Uterus (tissue), 3 donors: ENCODE measurements at regions not wholly inside any gene's neighbourhood (a gene's known extent, or its start where the extent isn't known, plus 50 kb on each side); places are given as distances from the start of the nearest gene placed in this dataset.

Experiments used
- DNase-seq, 2 donors: peaks; one replicate each; pipeline ENCODE4 v3.0.0-alpha.2; 2019 to 2020
- H3K27ac ChIP-seq, 2 donors: fragments of 200-600 bp; sonication (generic); 1 replicate in 1 of 2; 2 replicates in 1 of 2; pipeline ENCODE4 v1.5.1; 2016 to 2018
- H3K27me3 ChIP-seq, 2 donors: fragments of 200-600 bp; sonication (generic); one replicate each; pipeline ENCODE4 v1.5.1; 2018 to 2019; ENCODE audit warnings: control low read depth in 1 of 2
- H3K36me3 ChIP-seq, 2 donors: fragments of 200-600 bp; sonication (generic); one replicate each; pipeline ENCODE4 v1.5.1; 2019; ENCODE audit warnings: control low read depth in 1 of 2
- H3K4me1 ChIP-seq, 2 donors: fragments of 200-600 bp; sonication (generic); one replicate each; pipeline ENCODE4 v1.5.1; 2018 to 2019; ENCODE audit warnings: control low read depth in 1 of 2
- H3K4me3 ChIP-seq, 2 donors: fragments of 200-600 bp; sonication (generic); 1 replicate in 1 of 2; 2 replicates in 1 of 2; pipeline ENCODE4 v1.5.1; 2018 to 2019; ENCODE audit warnings: mild to moderate bottlenecking in 1 of 2
- H3K9me3 ChIP-seq, 2 donors: fragments of 200-600 bp; sonication (generic); one replicate each; pipeline ENCODE4 v1.5.1; 2019; ENCODE audit warnings: control low read depth in 1 of 2
- POLR2A ChIP-seq, 2 donors: fragments of 450-650 bp; IDR thresholded peaks; one replicate each; pipeline ENCODE4 v1.6.1; 2016; ENCODE audit warnings: antibody characterized with exemption in 2 of 2, mild to moderate bottlenecking in 1 of 2, moderate library complexity in 1 of 2
- intact Hi-C: fragments of 100-400 bp; cut with DNase I; formaldehyde crosslinking; loops from one replicate; pipeline ENCODE4 v1.15.1; 2023; ENCODE audit warnings: low total_unique reads
- TF ChIP-seq, protein P1 (sequence below), 4 experiments: fragments of 200-600 bp in 2 of 4; fragments of 450-650 bp in 2 of 4; sonication (generic) in 2 of 4; IDR thresholded peaks; one replicate each; pipeline ENCODE4 v1.5.1; 2016 to 2019; ENCODE audit warnings: antibody characterized with exemption in 4 of 4, mild to moderate bottlenecking in 2 of 4, moderate library complexity in 1 of 4
- donor health status: DM: yes; HTN: yes; CAD: no.

DNA sequence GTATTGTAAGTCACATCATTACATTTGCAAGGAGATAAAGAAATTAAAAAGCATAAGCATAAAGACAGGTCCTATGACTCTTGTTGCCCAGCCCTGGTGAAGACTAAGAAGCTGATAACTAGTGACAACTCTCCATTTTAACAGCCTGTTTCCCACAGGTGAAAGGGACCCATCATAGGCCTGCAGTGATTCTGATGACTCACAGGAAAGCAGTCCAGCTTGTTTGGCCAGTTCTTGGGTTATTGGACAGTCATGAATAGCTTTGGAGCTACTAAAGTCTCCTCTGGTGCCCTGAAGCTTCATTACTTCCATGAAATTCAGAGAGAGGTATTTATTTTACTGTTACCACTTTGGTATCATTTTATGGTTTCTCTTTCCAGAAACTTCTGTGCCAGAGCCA lies 55.5 kb upstream of the DYRK2 start:
- intact Hi-C loops: no loop called here
- no peak for DNase-seq
- no peak overlapping the region for H3K4me3 ChIP-seq

DNA sequence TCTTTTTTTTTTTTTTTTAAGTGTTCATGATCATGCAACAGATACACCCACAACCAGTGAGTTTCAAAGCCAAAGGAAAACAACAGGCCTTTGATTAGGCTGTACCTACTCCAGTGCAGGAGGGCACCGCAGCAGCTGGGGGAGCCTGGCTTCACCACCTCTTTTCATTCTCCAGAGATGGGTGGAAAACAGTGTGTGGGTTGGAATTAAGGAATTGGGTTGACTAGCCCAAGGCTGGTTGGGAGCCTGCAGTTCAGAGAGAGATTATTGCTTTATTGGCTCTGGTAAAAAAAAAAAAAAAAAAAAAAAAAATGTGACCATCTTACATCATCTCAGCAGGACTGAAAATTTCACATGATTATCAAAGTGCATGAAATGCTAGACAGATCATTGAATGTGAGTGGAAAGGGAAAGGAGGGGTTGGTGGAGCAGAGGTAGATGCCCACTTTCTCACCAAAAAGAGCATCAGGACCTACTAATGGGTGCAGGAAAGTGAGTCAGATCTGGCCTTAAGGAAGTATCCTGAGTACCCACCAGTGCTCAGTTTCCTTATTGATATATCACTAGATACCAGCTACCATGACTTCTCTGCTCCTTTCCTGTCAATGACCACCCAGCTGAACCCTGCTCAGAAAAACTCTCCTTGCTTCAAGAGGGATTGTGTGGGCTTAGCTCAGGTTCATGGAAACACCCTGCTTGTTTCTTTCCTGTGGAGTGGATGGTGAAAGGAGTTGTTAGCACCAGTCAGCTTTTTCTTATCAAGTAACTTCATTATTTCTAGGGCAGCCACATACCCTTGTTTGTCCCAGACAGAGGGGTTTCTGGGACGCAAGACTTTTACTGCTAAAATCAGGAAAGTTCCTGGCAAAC lies 54.8 kb upstream of the DYRK2 start:
- TF ChIP-seq, protein P1, sequence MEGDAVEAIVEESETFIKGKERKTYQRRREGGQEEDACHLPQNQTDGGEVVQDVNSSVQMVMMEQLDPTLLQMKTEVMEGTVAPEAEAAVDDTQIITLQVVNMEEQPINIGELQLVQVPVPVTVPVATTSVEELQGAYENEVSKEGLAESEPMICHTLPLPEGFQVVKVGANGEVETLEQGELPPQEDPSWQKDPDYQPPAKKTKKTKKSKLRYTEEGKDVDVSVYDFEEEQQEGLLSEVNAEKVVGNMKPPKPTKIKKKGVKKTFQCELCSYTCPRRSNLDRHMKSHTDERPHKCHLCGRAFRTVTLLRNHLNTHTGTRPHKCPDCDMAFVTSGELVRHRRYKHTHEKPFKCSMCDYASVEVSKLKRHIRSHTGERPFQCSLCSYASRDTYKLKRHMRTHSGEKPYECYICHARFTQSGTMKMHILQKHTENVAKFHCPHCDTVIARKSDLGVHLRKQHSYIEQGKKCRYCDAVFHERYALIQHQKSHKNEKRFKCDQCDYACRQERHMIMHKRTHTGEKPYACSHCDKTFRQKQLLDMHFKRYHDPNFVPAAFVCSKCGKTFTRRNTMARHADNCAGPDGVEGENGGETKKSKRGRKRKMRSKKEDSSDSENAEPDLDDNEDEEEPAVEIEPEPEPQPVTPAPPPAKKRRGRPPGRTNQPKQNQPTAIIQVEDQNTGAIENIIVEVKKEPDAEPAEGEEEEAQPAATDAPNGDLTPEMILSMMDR (IDR thresholded peaks at IDR 0.05): no peak
- no peak for TF ChIP-seq POLR2A (IDR thresholded peaks at IDR 0.05)
- Histone ChIP-seq H3K4me1 (no peaks in the 10 kb centered on the region), H3K27me3 (no peaks in the 10 kb centered on the region), H3K36me3 (no peaks in the 10 kb centered on the region), H3K9me3 (no peaks in the 10 kb centered on the region), H3K27ac (no peak overlapping the region), H3K4me3 (no peak overlapping the region)
- no peak for DNase-seq
- intact Hi-C loops: no loop called here

More for the DNA sequence above, 55.5 kb upstream of the DYRK2 start:
- Histone ChIP-seq H3K27ac (peak overlapping the region in 1 of 2 donors; percentile 7), H3K27me3 (no peaks in the 10 kb centered on the region), H3K36me3 (no peaks in the 10 kb centered on the region), H3K9me3 (no peaks in the 10 kb centered on the region), H3K4me1 (no peaks in the 10 kb centered on the region)
- TF ChIP-seq POLR2A (IDR thresholded peaks at IDR 0.05): no peak
- TF ChIP-seq, protein P1 (IDR thresholded peaks at IDR 0.05): no peak

DNA sequence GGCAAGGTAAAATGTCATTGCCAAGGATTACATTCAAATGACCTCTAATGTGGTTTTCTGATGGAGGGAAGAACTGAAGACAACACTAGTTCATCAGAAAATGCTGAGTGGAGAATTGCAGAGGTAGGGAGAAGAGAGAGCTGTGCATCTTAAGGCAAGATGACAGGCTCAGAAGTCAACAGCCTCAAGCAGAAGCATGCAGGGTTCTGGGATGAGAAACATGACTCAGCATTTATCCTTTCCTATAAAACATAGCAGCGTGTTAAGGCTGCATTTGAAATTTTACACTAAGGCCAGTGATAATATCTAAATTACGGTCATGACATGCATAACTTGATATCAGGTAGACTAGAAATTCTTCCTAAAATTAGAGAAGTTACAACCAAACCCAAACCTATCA lies 53.7 kb upstream of the DYRK2 start:
- TF ChIP-seq POLR2A (IDR thresholded peaks at IDR 0.05): no peak
- TF ChIP-seq, protein P1 (IDR thresholded peaks at IDR 0.05): no peak
- no peak overlapping the region for H3K27ac ChIP-seq
- no peaks in the 10 kb centered on the region for H3K27me3 ChIP-seq
- intact Hi-C loops: no loop called here
- H3K4me1 ChIP-seq: no peaks in the 10 kb centered on the region
- H3K9me3 ChIP-seq: no peaks in the 10 kb centered on the region
- no peak for DNase-seq
- no peak overlapping the region for H3K4me3 ChIP-seq
- H3K36me3 ChIP-seq: no peaks in the 10 kb centered on the region

DNA sequence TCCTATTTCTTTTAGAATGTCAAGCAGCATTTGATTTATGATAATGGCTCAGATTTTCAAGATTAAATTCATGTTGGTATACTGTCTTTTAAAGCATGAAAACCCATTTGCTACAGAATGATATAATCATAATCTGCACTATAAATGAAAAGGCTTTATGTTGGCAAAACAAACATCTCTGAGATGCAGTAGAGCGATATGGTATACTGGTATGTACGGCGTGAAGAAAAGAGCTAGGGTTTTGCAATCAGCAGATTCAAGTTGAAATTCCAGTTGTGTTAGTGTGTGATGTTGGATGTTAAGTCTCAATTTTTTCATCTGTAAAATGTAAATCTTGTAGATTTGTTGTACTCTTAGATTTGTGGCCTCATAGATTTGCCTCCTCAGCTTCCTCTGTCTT lies 53.2 kb upstream of the DYRK2 start:
- Histone ChIP-seq H3K36me3 (no peaks in the 10 kb centered on the region), H3K27ac (no peak overlapping the region), H3K27me3 (no peaks in the 10 kb centered on the region), H3K4me3 (no peak overlapping the region), H3K4me1 (no peaks in the 10 kb centered on the region), H3K9me3 (no peaks in the 10 kb centered on the region)
- intact Hi-C loops: no loop called here
- DNase-seq: no peak
- TF ChIP-seq POLR2A (IDR thresholded peaks at IDR 0.05): no peak
- TF ChIP-seq, protein P1 (IDR thresholded peaks at IDR 0.05): no peak

DNA sequence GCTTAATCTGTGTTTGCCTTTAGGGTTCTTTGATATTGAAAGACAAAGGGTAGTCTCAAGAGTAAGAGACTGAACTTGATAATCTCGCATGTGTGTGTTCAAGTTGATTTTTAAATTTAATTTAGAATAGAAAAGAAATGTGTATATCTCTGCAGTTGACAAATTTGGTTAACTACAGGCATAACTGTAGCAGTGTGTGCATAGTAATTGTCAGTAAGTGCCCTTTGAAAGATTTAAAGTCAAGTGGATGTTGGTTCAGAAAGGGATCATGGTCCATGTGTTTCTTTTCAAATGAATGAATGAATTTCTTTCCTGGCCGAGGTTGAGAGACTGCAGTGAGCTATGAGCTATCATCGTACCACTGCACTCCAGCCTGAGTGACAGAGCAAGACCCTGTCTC lies 49.9 kb upstream of the DYRK2 start:
- no peaks in the 10 kb centered on the region for H3K36me3 ChIP-seq
- no peak for DNase-seq
- no peaks in the 10 kb centered on the region for H3K27me3 ChIP-seq
- H3K4me1 ChIP-seq: no peaks in the 10 kb centered on the region
- intact Hi-C loops: no loop called here
- TF ChIP-seq, protein P1 (IDR thresholded peaks at IDR 0.05): no peak
- no peak for TF ChIP-seq POLR2A (IDR thresholded peaks at IDR 0.05)
- H3K4me3 ChIP-seq: no peak overlapping the region
- H3K9me3 ChIP-seq: no peaks in the 10 kb centered on the region
- no peak overlapping the region for H3K27ac ChIP-seq
